GM23248 (cell line): ENCODE measurements at regions not wholly inside any gene's neighbourhood (a gene's known extent, or its start where the extent isn't known, plus 50 kb on each side); places are given as distances from the start of the nearest gene placed in this dataset.

Experiments used
- DNase-seq: peaks from one replicate; pipeline ENCODE4 v3.0.0-alpha.2; 2015
- H2AFZ ChIP-seq: fragments of 200-600 bp; sonication (generic); 2 replicates; pipeline ENCODE4 v1.6.1; 2016; ENCODE audit warnings: antibody characterized with exemption
- H3F3A ChIP-seq: fragments of 200-600 bp; sonication (generic); 2 replicates; pipeline ENCODE4 v1.6.1; 2016; ENCODE audit warnings: mild to moderate bottlenecking, antibody characterized with exemption, mixed run types; ENCODE audit not compliant: insufficient read depth
- H3K27ac ChIP-seq: fragments of 200-600 bp; sonication (generic); 2 replicates; pipeline ENCODE4 v1.5.1; 2016; ENCODE audit warnings: mild to moderate bottlenecking
- H3K27me3 ChIP-seq: fragments of 200-600 bp; sonication (generic); replicated peaks from 2 replicates; pipeline ENCODE4 v1.6.1; 2016; ENCODE audit warnings: mild to moderate bottlenecking; ENCODE audit not compliant: insufficient read depth
- H3K36me3 ChIP-seq: fragments of 200-600 bp; sonication (generic); 2 replicates; pipeline ENCODE4 v1.6.1; 2016; ENCODE audit warnings: low read depth, mild to moderate bottlenecking
- H3K4me1 ChIP-seq: fragments of 200-600 bp; sonication (generic); 2 replicates; pipeline ENCODE4 v1.6.1; 2016; ENCODE audit warnings: mild to moderate bottlenecking; ENCODE audit not compliant: insufficient read depth
- H3K4me2 ChIP-seq: fragments of 200-600 bp; sonication (generic); one replicate; pipeline ENCODE4 v1.6.1; 2016; ENCODE audit warnings: mild to moderate bottlenecking; ENCODE audit not compliant: unreplicated experiment
- H3K4me3 ChIP-seq: fragments of 200-600 bp; sonication (generic); 2 replicates; pipeline ENCODE4 v1.5.1; 2016; ENCODE audit warnings: mild to moderate bottlenecking
- H3K79me2 ChIP-seq: fragments of 200-600 bp; sonication (generic); 2 replicates; pipeline ENCODE4 v1.6.1; 2016; ENCODE audit warnings: mild to moderate bottlenecking; ENCODE audit not compliant: insufficient read depth
- H3K9ac ChIP-seq: fragments of 200-600 bp; sonication (generic); 2 replicates; pipeline ENCODE4 v1.6.1; 2016; ENCODE audit warnings: mild to moderate bottlenecking
- H3K9me2 ChIP-seq: fragments of 200-600 bp; sonication (generic); 2 replicates; pipeline ENCODE4 v1.6.1; 2016; ENCODE audit warnings: mixed run types, mild to moderate bottlenecking, moderate library complexity; ENCODE audit not compliant: insufficient read depth
- H3K9me3 ChIP-seq: fragments of 200-600 bp; sonication (generic); one replicate; pipeline ENCODE4 v1.6.1; 2017; ENCODE audit warnings: low read depth
- H4K20me1 ChIP-seq: fragments of 200-600 bp; sonication (generic); 2 replicates; pipeline ENCODE4 v1.6.0; 2016; ENCODE audit not compliant: insufficient read depth
- EZH2 ChIP-seq: fragments of 200-600 bp; sonication (generic); IDR thresholded peaks from 2 replicates; pipeline ENCODE4 v1.6.1; 2018; ENCODE audit warnings: antibody characterized with exemption, mild to moderate bottlenecking; ENCODE audit not compliant: insufficient read depth, poor library complexity, severe bottlenecking
- EZH2phosphoT487 ChIP-seq: fragments of 200-600 bp; sonication (generic); IDR thresholded peaks from 2 replicates; pipeline ENCODE4 v1.6.1; 2018; ENCODE audit warnings: antibody characterized with exemption, moderate library complexity, mild to moderate bottlenecking, low read depth; ENCODE audit not compliant: insufficient read depth
- WGBS, 2 experiments: methylation state at CpG; one replicate each; pipeline ENCODE4 v1.1.6; 2015 to 2017; ENCODE audit warnings: low lambda C conversion rate in 2 of 2, low coverage in 1 of 2; ENCODE audit errors: missing lambda C conversion rate in 2 of 2; 5-methylcytosine and 5-hydroxymethylcytosine counted together
- in situ Hi-C: fragments of 300-500 bp; cut with MboI; formaldehyde crosslinking; loops from 2 replicates; pipeline ENCODE4 v1.15.0; 2020

DNA sequence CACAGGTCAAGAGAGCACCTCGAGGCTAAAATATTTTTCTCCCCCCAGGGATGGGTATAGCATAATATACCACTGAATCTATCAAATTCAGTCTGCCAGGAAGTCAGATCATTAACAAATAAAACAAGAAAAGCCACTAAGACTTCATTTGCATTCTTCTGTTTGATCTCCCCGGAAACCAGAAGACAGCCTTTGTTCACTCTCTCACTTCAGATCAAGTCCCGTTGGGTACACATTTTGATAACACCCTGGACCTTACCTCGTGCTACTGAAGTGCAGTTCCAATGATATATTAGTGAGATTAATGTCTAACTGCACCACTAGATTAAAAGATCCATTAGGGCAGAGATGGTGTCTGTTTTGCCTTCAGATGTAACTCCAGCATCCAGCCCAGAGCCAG lies 157.7 kb upstream of the B3GAT2 start:
- H3K36me3 ChIP-seq: no peaks in the 10 kb centered on the region
- in situ Hi-C loops: no loop called here
- 37 to 43% methylated on average over 4 of the region's 4 CpGs for WGBS, 2 experiments
- no peak overlapping the region for H3K4me3 ChIP-seq
- H3F3A ChIP-seq: no peaks in the 10 kb centered on the region
- H3K79me2 ChIP-seq: no peaks in the 10 kb centered on the region
- no peaks in the 10 kb centered on the region for H3K9me2 ChIP-seq
- H3K27ac ChIP-seq: no peak overlapping the region
- no peaks in the 10 kb centered on the region for H3K9me3 ChIP-seq
- TF ChIP-seq EZH2phosphoT487 (no peak), EZH2 (no peak)
- no peak overlapping the region for H2AFZ ChIP-seq
- no peak for DNase-seq
- H3K4me1 ChIP-seq: no peaks in the 10 kb centered on the region
- peaks cover 12% of the 10 kb centered on the region for H3K27me3 ChIP-seq
- no peaks in the 10 kb centered on the region for H4K20me1 ChIP-seq
- no peak overlapping the region for H3K4me2 ChIP-seq
- no peak overlapping the region for H3K9ac ChIP-seq

DNA sequence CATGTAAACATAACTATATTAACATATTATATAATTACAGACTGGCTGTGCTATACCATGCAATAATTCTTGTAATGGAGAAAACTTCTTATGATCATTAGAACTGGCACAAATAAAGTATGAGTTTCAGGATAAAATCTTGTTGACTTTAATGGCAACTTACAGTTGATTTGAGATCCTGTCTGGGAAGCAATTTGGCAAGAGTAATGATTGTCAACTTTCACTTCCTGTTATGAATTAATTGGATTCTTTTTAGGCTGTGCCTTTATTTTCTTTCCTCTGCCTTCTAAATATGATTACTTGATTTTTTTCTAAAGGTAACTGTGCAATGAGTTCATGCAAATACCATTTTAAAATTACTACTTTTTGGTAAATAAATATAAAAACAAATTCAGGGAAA lies 158.1 kb upstream of the B3GAT2 start:
- Histone ChIP-seq H3K9me3 (peaks cover 2% of the 10 kb centered on the region), H3K79me2 (no peaks in the 10 kb centered on the region), H3K36me3 (no peaks in the 10 kb centered on the region)

DNA sequence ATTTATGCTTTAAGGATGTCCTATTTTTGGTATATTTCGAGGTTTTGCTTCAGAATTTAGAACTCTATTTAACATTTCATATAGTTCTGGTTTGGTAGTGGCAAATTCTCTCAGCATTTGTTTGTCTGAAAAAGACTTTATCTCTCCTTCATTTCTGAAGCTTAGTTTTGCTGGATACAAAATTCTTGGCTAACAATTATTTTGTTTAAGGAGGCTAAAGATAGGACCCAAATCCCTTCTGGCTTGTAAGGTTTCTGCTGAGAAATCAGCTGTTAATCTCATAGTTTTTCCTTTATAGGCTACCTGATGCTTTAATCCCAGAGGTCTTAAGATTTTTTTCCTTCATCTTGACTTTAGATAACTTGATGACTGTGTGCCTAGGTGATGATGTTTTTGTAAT lies 162.7 kb upstream of the B3GAT2 start:
- no peak overlapping the region for H3K27ac ChIP-seq
- no peaks in the 10 kb centered on the region for H3F3A ChIP-seq
- H3K4me1 ChIP-seq: no peaks in the 10 kb centered on the region
- no peak overlapping the region for H3K4me2 ChIP-seq
- H3K36me3 ChIP-seq: no peaks in the 10 kb centered on the region
- no peaks in the 10 kb centered on the region for H4K20me1 ChIP-seq
- H3K27me3 ChIP-seq: peaks cover 9% of the 10 kb centered on the region
- H3K9me2 ChIP-seq: no peaks in the 10 kb centered on the region
- no peaks in the 10 kb centered on the region for H3K79me2 ChIP-seq
- peaks cover 5% of the 10 kb centered on the region for H3K9me3 ChIP-seq
- TF ChIP-seq EZH2phosphoT487 (no peak), EZH2 (no peak)
- DNase-seq: no peak
- in situ Hi-C loops: no loop called here
- H3K4me3 ChIP-seq: no peak overlapping the region
- H3K9ac ChIP-seq: no peak overlapping the region
- no peak overlapping the region for H2AFZ ChIP-seq
- WGBS, 2 experiments: 2 to 4% methylated on average over 1 of the region's 1 CpG

More for the DNA sequence above, 158.1 kb upstream of the B3GAT2 start:
- in situ Hi-C loops: no loop called here
- no peaks in the 10 kb centered on the region for H4K20me1 ChIP-seq
- H3K4me3 ChIP-seq: no peak overlapping the region
- H3F3A ChIP-seq: no peaks in the 10 kb centered on the region
- H3K9me2 ChIP-seq: no peaks in the 10 kb centered on the region
- no peaks in the 10 kb centered on the region for H3K4me1 ChIP-seq
- peaks cover 12% of the 10 kb centered on the region for H3K27me3 ChIP-seq
- no peak for DNase-seq
- no peak overlapping the region for H2AFZ ChIP-seq
- no peak overlapping the region for H3K9ac ChIP-seq
- H3K4me2 ChIP-seq: no peak overlapping the region
- no peak overlapping the region for H3K27ac ChIP-seq
- no peak for TF ChIP-seq EZH2
- TF ChIP-seq EZH2phosphoT487: no peak

DNA sequence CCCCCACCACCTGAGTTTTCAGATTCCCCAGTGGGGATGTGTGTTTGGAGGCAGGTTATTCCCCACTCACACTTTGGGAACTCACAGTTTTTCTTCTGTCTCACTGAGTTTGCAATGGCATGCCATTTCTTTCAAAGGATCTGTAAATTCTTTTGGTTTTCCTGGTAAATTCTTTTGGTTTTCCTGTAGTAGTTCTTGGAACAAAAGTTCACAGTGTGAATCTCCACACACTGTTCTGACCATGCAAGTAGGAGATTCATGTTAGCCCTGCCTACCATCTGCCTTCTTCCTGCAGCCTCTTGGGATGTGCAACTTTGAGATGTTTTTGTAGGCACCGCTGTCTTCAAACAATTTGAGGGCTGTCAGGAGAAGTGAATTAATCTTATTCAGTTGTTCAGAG lies 165.6 kb upstream of the OGFRL1 start:
- Histone ChIP-seq H3K4me2 (no peak overlapping the region), H3F3A (no peaks in the 10 kb centered on the region), H3K4me1 (no peaks in the 10 kb centered on the region), H3K79me2 (no peaks in the 10 kb centered on the region), H3K9me3 (peaks cover 5% of the 10 kb centered on the region), H3K27ac (no peak overlapping the region), H2AFZ (no peak overlapping the region), H3K4me3 (no peak overlapping the region), H3K9ac (no peak overlapping the region), H3K27me3 (no peaks in the 10 kb centered on the region), H3K9me2 (no peaks in the 10 kb centered on the region), H4K20me1 (no peaks in the 10 kb centered on the region), H3K36me3 (no peaks in the 10 kb centered on the region)
- WGBS, 2 experiments: 62 to 63% methylated on average over 1 of the region's 1 CpG
- no peak for DNase-seq
- TF ChIP-seq EZH2 (no peak), EZH2phosphoT487 (no peak)
- in situ Hi-C loops: no loop called here

DNA sequence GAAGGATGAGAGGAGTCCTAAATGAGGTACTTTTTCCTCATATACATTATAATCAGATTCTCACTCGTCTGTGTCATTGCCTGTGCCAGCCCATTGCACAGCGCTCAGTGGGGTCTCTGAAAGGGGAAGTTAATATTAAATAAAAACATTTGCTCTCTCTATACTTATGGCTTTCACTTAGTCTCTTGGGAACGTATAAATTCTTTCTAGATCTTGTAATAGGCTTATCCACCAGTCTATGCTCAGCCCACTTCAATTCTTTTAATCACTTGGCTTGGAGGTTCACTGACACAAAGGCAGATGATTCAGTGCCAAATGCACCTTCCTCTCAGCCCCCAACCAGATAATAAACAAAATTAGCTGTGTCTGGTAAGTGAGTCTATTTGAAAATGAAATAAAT lies 164.3 kb upstream of the OGFRL1 start:
- in situ Hi-C loops: no loop called here
- H3K27me3 ChIP-seq: no peaks in the 10 kb centered on the region
- DNase-seq: no peak
- 66 to 68% methylated on average over 3 of the region's 3 CpGs for WGBS, 2 experiments
- no peaks in the 10 kb centered on the region for H3K79me2 ChIP-seq
- no peaks in the 10 kb centered on the region for H3K36me3 ChIP-seq
- no peak overlapping the region for H3K4me2 ChIP-seq
- H3K4me3 ChIP-seq: no peak overlapping the region
- H4K20me1 ChIP-seq: no peaks in the 10 kb centered on the region
- no peak overlapping the region for H2AFZ ChIP-seq
- H3K9me2 ChIP-seq: no peaks in the 10 kb centered on the region
- no peaks in the 10 kb centered on the region for H3F3A ChIP-seq
- H3K9me3 ChIP-seq: peaks cover 5% of the 10 kb centered on the region
- H3K4me1 ChIP-seq: no peaks in the 10 kb centered on the region
- TF ChIP-seq EZH2phosphoT487 (no peak), EZH2 (no peak)
- no peak overlapping the region for H3K27ac ChIP-seq
- no peak overlapping the region for H3K9ac ChIP-seq
